HFF-Myc (cell line): ENCODE measurements at regions not wholly inside any gene's neighbourhood (a gene's known extent, or its start where the extent isn't known, plus 50 kb on each side); places are given as distances from the start of the nearest gene placed in this dataset.
"Not testable (repeated sequence)": the region's sequence is repeated elsewhere in the genome, so short reads cannot be mapped to it uniquely, and the experiment has no call there.

Experiments
- DNase-seq: peaks from one replicate; pipeline ENCODE4 v3.0.0-alpha.2; 2011; ENCODE audit warnings: low read depth; ENCODE audit errors: extremely low read depth
- H3K4me3 ChIP-seq: replicated peaks from 2 replicates; pipeline ENCODE4 v1.5.1; 2011; ENCODE audit warnings: low read depth, mild to moderate bottlenecking, control low read depth, low read length
- CTCF ChIP-seq: IDR thresholded peaks from 2 replicates; pipeline ENCODE4 v1.5.1; 2012; ENCODE audit warnings: mild to moderate bottlenecking, low read depth, low read length, control low read depth; ENCODE audit errors: missing control alignments

GRCh38 chr11:90428836-90429235, 206.0 kb upstream of the CHORDC1 start:
- TF ChIP-seq CTCF: no peak
- no peak for DNase-seq

DNA sequence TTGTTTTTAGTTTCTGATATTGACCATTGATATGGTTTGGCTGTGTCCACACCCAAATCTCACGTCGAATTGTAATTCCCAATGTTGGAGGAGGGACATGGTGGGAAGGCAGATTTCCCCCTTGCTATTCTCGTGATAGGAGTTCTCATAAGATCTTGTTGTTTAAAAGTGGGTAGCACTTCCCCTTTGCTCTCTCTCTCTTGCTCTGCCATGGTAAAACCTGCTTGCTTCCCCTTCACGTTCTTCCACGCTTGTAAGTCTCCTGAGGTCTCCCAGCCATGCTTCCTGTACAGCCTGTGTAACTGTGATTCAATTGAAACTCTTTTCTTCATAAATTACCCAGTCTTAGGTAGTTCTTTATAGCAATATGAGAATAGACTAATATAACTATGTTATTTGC, 203.6 kb upstream of the CHORDC1 start:
- no peak overlapping the region for H3K4me3 ChIP-seq
- TF ChIP-seq CTCF: no peak
- DNase-seq: no peak

More at GRCh38 chr11:90428836-90429235, 206.0 kb upstream of the CHORDC1 start:
- H3K4me3 ChIP-seq: no peak overlapping the region

DNA sequence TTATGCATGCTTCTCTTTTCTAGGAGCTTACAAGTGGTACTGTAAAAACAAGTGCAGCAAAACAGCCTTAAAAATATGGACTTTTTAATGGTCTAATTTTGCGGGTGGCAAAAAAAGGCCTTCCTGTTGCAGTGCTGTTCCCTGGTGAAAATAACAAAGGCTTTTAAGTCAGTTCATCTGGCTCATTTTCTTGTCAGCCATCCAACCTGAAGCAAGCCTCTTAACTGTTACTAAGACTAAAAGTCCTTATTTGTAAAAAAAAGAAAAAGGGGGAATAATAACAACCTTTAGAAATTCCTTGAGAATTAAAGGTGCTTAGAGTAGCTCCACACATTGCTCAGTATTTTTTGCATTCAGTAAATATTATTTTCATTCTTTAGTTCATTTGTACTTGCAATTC, 200.5 kb upstream of the CHORDC1 start:
- H3K4me3 ChIP-seq: no peak overlapping the region
- DNase-seq: no peak
- no peak for TF ChIP-seq CTCF

DNA sequence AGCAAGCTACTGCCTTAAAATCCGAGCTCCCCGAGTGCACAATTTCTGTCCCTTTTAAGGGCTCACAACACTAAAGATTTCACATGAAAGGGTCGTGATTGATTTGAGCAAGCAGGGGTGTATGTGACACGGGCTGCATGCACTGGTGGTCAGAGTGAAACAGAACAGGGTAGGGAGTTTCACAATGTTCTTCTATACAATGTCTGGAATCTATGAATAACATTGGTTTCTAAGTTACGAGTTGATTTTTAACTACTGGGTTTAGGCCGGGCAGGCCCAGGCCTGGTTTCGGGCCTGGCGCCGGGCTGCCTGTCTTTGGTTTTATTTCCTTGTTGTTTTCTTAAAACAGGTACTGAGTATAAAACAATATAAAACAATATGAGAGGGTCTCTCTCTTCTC, 199.9 kb upstream of the CHORDC1 start:
- H3K4me3 ChIP-seq, DNase-seq: not testable (repeated sequence)

GRCh38 chr11:90414221-90414620, 191.4 kb upstream of the CHORDC1 start:
- no peak for TF ChIP-seq CTCF
- DNase-seq: no peak
- no peak overlapping the region for H3K4me3 ChIP-seq

GRCh38 chr11:90407350-90407749, 184.5 kb upstream of the CHORDC1 start:
- no peak for TF ChIP-seq CTCF
- H3K4me3 ChIP-seq: no peak overlapping the region
- DNase-seq: no peak

DNA sequence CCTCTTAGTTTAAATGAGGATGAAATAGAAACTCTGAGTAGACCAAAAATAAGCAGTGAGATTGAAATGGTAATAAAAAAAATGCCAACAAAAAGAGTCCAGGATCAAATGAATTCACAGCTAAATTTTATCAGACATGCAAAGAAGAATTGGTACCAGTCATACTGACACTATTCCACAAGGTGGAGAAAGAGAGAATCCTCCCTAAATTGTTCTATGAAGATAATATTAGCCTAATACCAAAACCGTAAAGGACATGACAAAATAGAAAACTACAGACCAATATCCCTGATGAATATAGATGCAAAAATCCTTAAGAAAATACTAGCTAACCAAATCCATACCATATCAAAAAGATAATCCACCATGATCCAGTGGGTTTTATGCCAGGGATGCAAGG, 169.8 kb upstream of the CHORDC1 start:
- no peak for DNase-seq
- H3K4me3 ChIP-seq: no peak overlapping the region
- TF ChIP-seq CTCF: no peak
